ENCODE measurements at regions not wholly inside any gene's neighbourhood (a gene's known extent, or its start where the extent isn't known, plus 50 kb on each side); places are given as distances from the start of the nearest gene placed in this dataset.
A peak's percentile ranks its signal among the peaks of the same experiment; 100 is the strongest.

DNA sequence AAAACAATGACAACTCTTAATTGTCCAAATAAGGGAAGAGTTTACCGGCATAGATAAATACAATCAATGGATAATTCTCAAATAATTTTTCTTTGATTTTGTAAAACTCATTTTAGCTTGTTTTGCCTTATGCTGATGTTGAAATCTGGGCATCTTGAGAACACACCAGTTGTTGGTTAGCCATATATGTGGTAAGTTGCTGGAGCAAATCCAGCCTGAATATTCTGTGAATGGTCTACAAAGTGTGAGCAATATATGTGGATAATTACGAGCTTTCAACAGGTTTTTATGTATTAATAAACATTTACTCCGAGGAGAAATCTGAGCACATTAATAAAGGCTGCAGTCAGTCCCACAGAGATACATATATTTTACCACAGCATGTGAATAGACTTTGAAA, 423.6 kb downstream of the BCKDHB start:
- TF ChIP-seq, protein P1, sequence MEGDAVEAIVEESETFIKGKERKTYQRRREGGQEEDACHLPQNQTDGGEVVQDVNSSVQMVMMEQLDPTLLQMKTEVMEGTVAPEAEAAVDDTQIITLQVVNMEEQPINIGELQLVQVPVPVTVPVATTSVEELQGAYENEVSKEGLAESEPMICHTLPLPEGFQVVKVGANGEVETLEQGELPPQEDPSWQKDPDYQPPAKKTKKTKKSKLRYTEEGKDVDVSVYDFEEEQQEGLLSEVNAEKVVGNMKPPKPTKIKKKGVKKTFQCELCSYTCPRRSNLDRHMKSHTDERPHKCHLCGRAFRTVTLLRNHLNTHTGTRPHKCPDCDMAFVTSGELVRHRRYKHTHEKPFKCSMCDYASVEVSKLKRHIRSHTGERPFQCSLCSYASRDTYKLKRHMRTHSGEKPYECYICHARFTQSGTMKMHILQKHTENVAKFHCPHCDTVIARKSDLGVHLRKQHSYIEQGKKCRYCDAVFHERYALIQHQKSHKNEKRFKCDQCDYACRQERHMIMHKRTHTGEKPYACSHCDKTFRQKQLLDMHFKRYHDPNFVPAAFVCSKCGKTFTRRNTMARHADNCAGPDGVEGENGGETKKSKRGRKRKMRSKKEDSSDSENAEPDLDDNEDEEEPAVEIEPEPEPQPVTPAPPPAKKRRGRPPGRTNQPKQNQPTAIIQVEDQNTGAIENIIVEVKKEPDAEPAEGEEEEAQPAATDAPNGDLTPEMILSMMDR (IDR thresholded peaks at IDR 0.05; ENCODE audit: insufficient read depth, low read length, poor library complexity, severe bottlenecking): no peak
- DNase-seq (ENCODE audit: extremely low read depth, insufficient read length): no peak
- no peak overlapping the region for H3K4me3 ChIP-seq (replicated peaks; ENCODE audit: low read depth, low read length)
- no peaks in the 10 kb centered on the region for H3K27me3 ChIP-seq (replicated peaks; ENCODE audit: control insufficient read depth, insufficient read depth, low read length)
- H3K36me3 ChIP-seq (ENCODE audit: control insufficient read depth, insufficient read depth, low read length): no peaks in the 10 kb centered on the region

GRCh38 chr6:80528115-80528514, 421.6 kb downstream of the BCKDHB start:
- TF ChIP-seq, protein P1 (IDR thresholded peaks at IDR 0.05; ENCODE audit: insufficient read depth, low read length, poor library complexity, severe bottlenecking): no peak
- no peaks in the 10 kb centered on the region for H3K36me3 ChIP-seq (ENCODE audit: control insufficient read depth, insufficient read depth, low read length)
- H3K27me3 ChIP-seq (replicated peaks; ENCODE audit: control insufficient read depth, insufficient read depth, low read length): no peaks in the 10 kb centered on the region
- DNase-seq (ENCODE audit: extremely low read depth, insufficient read length): no peak
- no peak overlapping the region for H3K4me3 ChIP-seq (replicated peaks; ENCODE audit: low read depth, low read length)

DNA sequence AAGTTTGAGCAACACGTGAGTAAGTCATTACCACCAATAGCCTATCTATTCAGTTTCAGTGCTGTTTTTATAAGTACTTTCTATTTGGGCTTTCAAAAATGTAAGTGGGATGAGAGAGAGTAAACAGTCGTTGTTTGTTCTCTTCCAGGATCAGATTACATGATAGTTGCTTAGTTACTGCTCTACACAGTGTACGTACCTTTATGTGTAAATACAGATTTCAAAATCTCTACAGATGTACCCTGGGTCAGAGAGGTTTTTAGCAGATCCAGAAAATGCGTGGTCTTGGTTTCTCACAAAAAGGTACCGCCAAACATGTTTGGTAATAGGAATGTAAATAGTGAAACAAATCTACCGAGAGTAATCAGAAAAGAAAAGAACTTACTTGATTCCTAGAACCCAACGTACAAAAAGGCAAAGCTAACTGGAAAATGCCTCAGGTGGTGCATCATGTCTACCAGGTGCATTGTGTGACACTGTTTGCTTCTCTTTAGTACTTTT, 421.1 kb downstream of the BCKDHB start:
- TF ChIP-seq, protein P1 (IDR thresholded peaks at IDR 0.05; ENCODE audit: insufficient read depth, low read length, poor library complexity, severe bottlenecking): no peak
- Histone ChIP-seq H3K27me3 (replicated peaks; ENCODE audit: control insufficient read depth, insufficient read depth, low read length) (no peaks in the 10 kb centered on the region), H3K4me3 (replicated peaks; ENCODE audit: low read depth, low read length) (no peak overlapping the region), H3K36me3 (ENCODE audit: control insufficient read depth, insufficient read depth, low read length) (no peaks in the 10 kb centered on the region)
- DNase-seq (ENCODE audit: extremely low read depth, insufficient read length): no peak

GRCh38 chr6:80523531-80523997, 417.1 kb downstream of the BCKDHB start:
- no peak for DNase-seq (ENCODE audit: extremely low read depth, insufficient read length)
- no peak overlapping the region for H3K4me3 ChIP-seq (replicated peaks; ENCODE audit: low read depth, low read length)
- no peaks in the 10 kb centered on the region for H3K27me3 ChIP-seq (replicated peaks; ENCODE audit: control insufficient read depth, insufficient read depth, low read length)
- no peaks in the 10 kb centered on the region for H3K36me3 ChIP-seq (ENCODE audit: control insufficient read depth, insufficient read depth, low read length)
- TF ChIP-seq, protein P1 (IDR thresholded peaks at IDR 0.05; ENCODE audit: insufficient read depth, low read length, poor library complexity, severe bottlenecking): peak; percentile 15

DNA sequence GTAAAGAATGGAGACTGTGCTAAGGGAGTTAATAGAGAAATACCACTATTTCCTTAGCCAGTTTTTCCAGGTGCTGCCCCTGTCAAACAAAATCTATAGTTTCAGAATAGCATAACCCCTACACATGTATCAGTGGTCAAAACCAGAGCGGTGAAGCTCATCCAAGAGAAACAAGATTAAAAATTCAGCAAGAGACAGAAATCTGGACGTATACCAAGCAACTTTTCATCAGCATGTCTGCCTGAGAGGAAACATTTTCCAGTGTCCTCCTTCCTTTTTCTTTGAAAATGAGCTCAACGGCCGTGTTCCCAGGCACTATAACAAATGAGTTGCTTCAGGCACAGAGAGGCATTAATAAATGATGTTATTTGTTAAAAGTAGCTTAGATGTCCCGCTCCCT, 416.5 kb downstream of the BCKDHB start:
- H3K4me3 ChIP-seq (replicated peaks; ENCODE audit: low read depth, low read length): no peak overlapping the region
- TF ChIP-seq, protein P1 (IDR thresholded peaks at IDR 0.05; ENCODE audit: insufficient read depth, low read length, poor library complexity, severe bottlenecking): no peak
- no peaks in the 10 kb centered on the region for H3K27me3 ChIP-seq (replicated peaks; ENCODE audit: control insufficient read depth, insufficient read depth, low read length)
- DNase-seq (ENCODE audit: extremely low read depth, insufficient read length): no peak
- H3K36me3 ChIP-seq (ENCODE audit: control insufficient read depth, insufficient read depth, low read length): no peaks in the 10 kb centered on the region

DNA sequence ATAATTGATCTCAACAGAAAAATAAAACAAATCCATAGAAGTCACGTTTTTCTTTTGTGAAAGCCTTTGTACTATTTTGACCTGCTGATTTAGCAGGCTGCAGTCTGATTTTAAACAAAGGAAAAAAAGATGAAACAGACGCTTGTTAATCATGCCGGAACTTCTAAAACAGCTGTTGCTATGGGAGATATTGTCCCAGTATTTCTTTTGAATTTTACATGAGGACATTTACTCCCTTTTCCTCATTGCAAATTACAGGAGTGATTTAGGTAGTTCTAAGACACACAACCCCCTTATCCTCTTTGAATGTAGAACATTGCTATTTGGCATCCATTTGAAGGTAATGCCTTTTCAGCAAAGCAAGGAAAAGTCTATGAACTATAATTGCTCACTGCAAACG, 416.1 kb downstream of the BCKDHB start:
- Histone ChIP-seq H3K36me3 (ENCODE audit: control insufficient read depth, insufficient read depth, low read length) (no peaks in the 10 kb centered on the region), H3K27me3 (replicated peaks; ENCODE audit: control insufficient read depth, insufficient read depth, low read length) (no peaks in the 10 kb centered on the region), H3K4me3 (replicated peaks; ENCODE audit: low read depth, low read length) (no peak overlapping the region)
- TF ChIP-seq, protein P1 (IDR thresholded peaks at IDR 0.05; ENCODE audit: insufficient read depth, low read length, poor library complexity, severe bottlenecking): no peak
- no peak for DNase-seq (ENCODE audit: extremely low read depth, insufficient read length)
